Endothelial cell of umbilical vein (primary cell): ENCODE measurements at regions not wholly inside any gene's neighbourhood (a gene's known extent, or its start where the extent isn't known, plus 50 kb on each side); places are given as distances from the start of the nearest gene placed in this dataset.

Experiments
- BruUV-seq: library from RNA; stranded (reverse); fragments of 400-500 nt; replicated peaks from 2 replicates; lab custom pipeline; 2021; lab: Mats Ljungman, UMichigan
- CTCF ChIA-PET: fragments of 300-600, 350-600 bp; sonication (Branson Sonifier 250); formaldehyde crosslinking; loops from one replicate; lab custom pipeline; 2021; ENCODE audit warnings: antibody characterized with exemption, inconsistent platforms; lab: Charles Lee
- POLR2A ChIA-PET: fragments of 300-600, 350-600 bp; sonication (Branson Sonifier 250); formaldehyde crosslinking; loops from one replicate; lab custom pipeline; 2021; ENCODE audit warnings: antibody characterized with exemption, inconsistent platforms; lab: Charles Lee
- DNase-seq: peaks from one replicate; pipeline ENCODE4 v3.0.0-alpha.2; 2011; ENCODE audit warnings: low read depth, low spot score
- FAIRE-seq: peaks from 2 replicates; lab custom pipeline; 2011; peaks lifted over from hg19 to GRCh38; lab: Jason Lieb, UNC
- H2AFZ ChIP-seq: 2 replicates; pipeline ENCODE4 v1.6.0; 2012; ENCODE audit warnings: low read depth, low read length, control low read depth, inconsistent platforms
- H3K27ac ChIP-seq: 2 replicates; pipeline ENCODE4 v1.5.1; 2011; ENCODE audit warnings: low read depth, mild to moderate bottlenecking, control low read depth, low read length, moderate library complexity; ENCODE audit not compliant: insufficient read depth
- H3K27me3 ChIP-seq, 2 experiments: 2 replicates each; pipeline versions ENCODE4 v1.6.0 to v1.6.1; 2011; ENCODE audit warnings: low read length in 2 of 2, mixed read lengths in 1 of 2; ENCODE audit not compliant: control insufficient read depth in 2 of 2, insufficient read depth in 2 of 2
- H3K36me3 ChIP-seq, 2 experiments: 2 replicates in 1 of 2; 3 replicates in 1 of 2; pipeline ENCODE4 v1.5.1; 2011; ENCODE audit warnings: low read length in 2 of 2, mild to moderate bottlenecking in 1 of 2, moderate library complexity in 1 of 2; ENCODE audit not compliant: control insufficient read depth in 2 of 2, insufficient read depth in 2 of 2; ENCODE audit errors: extremely low read depth in 1 of 2
- H3K4me1 ChIP-seq: 3 replicates; pipeline ENCODE4 v1.5.1; 2011; ENCODE audit warnings: mild to moderate bottlenecking, low read length; ENCODE audit not compliant: control insufficient read depth, insufficient read depth; ENCODE audit errors: extremely low read depth
- H3K4me2 ChIP-seq: 2 replicates; pipeline ENCODE4 v1.6.1; 2011; ENCODE audit warnings: low read length, control low read depth, mixed read lengths; ENCODE audit not compliant: insufficient read depth
- H3K4me3 ChIP-seq, 3 experiments: fragments of 200-600 bp in 1 of 3; sonication (generic), shearing (Covaris generic) in 1 of 3; replicated peaks in 1 of 3; 2 replicates each; pipeline ENCODE4 v1.5.1; 2011 to 2016; ENCODE audit warnings: control low read depth in 3 of 3, low read length in 3 of 3, mild to moderate bottlenecking in 2 of 3, inconsistent platforms in 1 of 3, low read depth in 1 of 3, moderate library complexity in 1 of 3; ENCODE audit not compliant: insufficient read depth in 1 of 3
- H3K79me2 ChIP-seq: 2 replicates; pipeline ENCODE4 v1.6.0; 2012; ENCODE audit warnings: low read length, inconsistent platforms; ENCODE audit not compliant: control insufficient read depth, insufficient read depth
- H3K9ac ChIP-seq: replicated peaks from 2 replicates; pipeline ENCODE3; 2011; ENCODE audit warnings: low read length, control low read depth; ENCODE audit not compliant: insufficient read depth; ENCODE audit errors: extremely low read depth
- H3K9me1 ChIP-seq: replicated peaks from 3 replicates; pipeline ENCODE4 v1.6.0; 2011; ENCODE audit warnings: mild to moderate bottlenecking, low read length; ENCODE audit not compliant: control insufficient read depth, insufficient read depth; ENCODE audit errors: extremely low read depth
- H3K9me3 ChIP-seq: replicated peaks from 2 replicates; pipeline ENCODE4 v1.5.1; 2012; ENCODE audit warnings: low read length, inconsistent platforms; ENCODE audit not compliant: control insufficient read depth, insufficient read depth
- H4K20me1 ChIP-seq: replicated peaks from 2 replicates; pipeline ENCODE3; 2011; ENCODE audit warnings: mild to moderate bottlenecking, low read length; ENCODE audit not compliant: control insufficient read depth, insufficient read depth; ENCODE audit errors: extremely low read depth
- EZH2 ChIP-seq: IDR thresholded peaks from 2 replicates; pipeline ENCODE4 v1.6.1; 2012; ENCODE audit warnings: borderline replicate concordance, low read depth, mild to moderate bottlenecking, moderate library complexity, low read length, inconsistent platforms; ENCODE audit not compliant: severe bottlenecking
- FOS ChIP-seq: IDR thresholded peaks from 2 replicates; pipeline ENCODE4 v1.6.1; 2011; ENCODE audit warnings: mild to moderate bottlenecking, low read length, moderate library complexity, borderline replicate concordance; ENCODE audit not compliant: insufficient read depth
- GATA2 ChIP-seq: IDR thresholded peaks from 2 replicates; pipeline ENCODE4 v1.7.0; 2011; ENCODE audit warnings: low read depth, mild to moderate bottlenecking, moderate library complexity, mixed read lengths, low read length; ENCODE audit not compliant: insufficient read length, insufficient read depth
- JUN ChIP-seq: IDR thresholded peaks from 2 replicates; pipeline ENCODE4 v1.6.1; 2011; ENCODE audit warnings: borderline replicate concordance, low read depth; ENCODE audit not compliant: insufficient read length, insufficient read depth
- MYC ChIP-seq: IDR thresholded peaks from one replicate; pipeline ENCODE4 v1.6.1; 2011; ENCODE audit warnings: mild to moderate bottlenecking, low read depth, low read length
- POLR2A ChIP-seq: IDR thresholded peaks from 2 replicates; pipeline ENCODE4 v1.6.1; 2012; ENCODE audit warnings: low read depth, mild to moderate bottlenecking, control low read depth, low read length
- POLR2AphosphoS5 ChIP-seq: IDR thresholded peaks from 2 replicates; pipeline ENCODE4 v1.6.1; 2012; ENCODE audit warnings: low read depth, mild to moderate bottlenecking, control low read depth, low read length, moderate library complexity; ENCODE audit not compliant: insufficient read depth
- dilution Hi-C: fragments of 300-500 bp; cut with MboI; formaldehyde crosslinking; loops from one replicate; pipeline ENCODE4 v1.15.0; 2019; ENCODE audit warnings: low sequenced_read_pairs; ENCODE audit not compliant: extremely low pct_ligation_motif_present
- intact Hi-C: fragments of 100-400 bp; cut with micrococcal nuclease; formaldehyde crosslinking; loops from one replicate; pipeline ENCODE4 v1.10.0; 2022
- TF ChIP-seq, protein P1 (sequence below), 2 donors: IDR thresholded peaks; 1 replicate in 1 of 2; 2 replicates in 1 of 2; pipeline ENCODE4 v1.5.1; 2011; ENCODE audit warnings: low read length in 2 of 2, mild to moderate bottlenecking in 2 of 2, moderate library complexity in 2 of 2, control low read depth in 1 of 2, inconsistent platforms in 1 of 2, low read depth in 1 of 2; ENCODE audit not compliant: insufficient read depth in 1 of 2; ENCODE audit errors: extremely low read depth in 1 of 2
- TF ChIP-seq, protein P2 (sequence below): IDR thresholded peaks from 2 replicates; pipeline ENCODE4 v1.6.1; 2011; ENCODE audit not compliant: insufficient read depth, insufficient read length

- no peaks in the 10 kb centered on the region for H3K9me1 ChIP-seq
- H2AFZ ChIP-seq, result no peak overlapping the region
- no peaks in the 10 kb centered on the region for H3K36me3 ChIP-seq
- H3K9me3 ChIP-seq, result no peaks in the 10 kb centered on the region
- TF ChIP-seq, protein P1, sequence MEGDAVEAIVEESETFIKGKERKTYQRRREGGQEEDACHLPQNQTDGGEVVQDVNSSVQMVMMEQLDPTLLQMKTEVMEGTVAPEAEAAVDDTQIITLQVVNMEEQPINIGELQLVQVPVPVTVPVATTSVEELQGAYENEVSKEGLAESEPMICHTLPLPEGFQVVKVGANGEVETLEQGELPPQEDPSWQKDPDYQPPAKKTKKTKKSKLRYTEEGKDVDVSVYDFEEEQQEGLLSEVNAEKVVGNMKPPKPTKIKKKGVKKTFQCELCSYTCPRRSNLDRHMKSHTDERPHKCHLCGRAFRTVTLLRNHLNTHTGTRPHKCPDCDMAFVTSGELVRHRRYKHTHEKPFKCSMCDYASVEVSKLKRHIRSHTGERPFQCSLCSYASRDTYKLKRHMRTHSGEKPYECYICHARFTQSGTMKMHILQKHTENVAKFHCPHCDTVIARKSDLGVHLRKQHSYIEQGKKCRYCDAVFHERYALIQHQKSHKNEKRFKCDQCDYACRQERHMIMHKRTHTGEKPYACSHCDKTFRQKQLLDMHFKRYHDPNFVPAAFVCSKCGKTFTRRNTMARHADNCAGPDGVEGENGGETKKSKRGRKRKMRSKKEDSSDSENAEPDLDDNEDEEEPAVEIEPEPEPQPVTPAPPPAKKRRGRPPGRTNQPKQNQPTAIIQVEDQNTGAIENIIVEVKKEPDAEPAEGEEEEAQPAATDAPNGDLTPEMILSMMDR (IDR thresholded peaks at IDR 0.05; ENCODE audit: extremely low read depth in 1 of 2, insufficient read depth in 1 of 2, low read depth in 1 of 2, low read length in 2 of 2), result no peak
- TF ChIP-seq POLR2A, result no peak
- peaks cover 0 to 1% of the 10 kb centered on the region in 2 experiments for H3K27me3 ChIP-seq
- dilution Hi-C loops (no loop called here), intact Hi-C loops (no loop called here)
- H3K9ac ChIP-seq, result no peak overlapping the region
- H4K20me1 ChIP-seq, result no peaks in the 10 kb centered on the region
- no peak overlapping the region for H3K27ac ChIP-seq
- ChIA-PET CTCF (interaction anchor here (0.6 kb wide), 1 partner anchor 102 kb away, joined by 3 read pairs; no protein-coding TSS in a partner anchor), POLR2A (no interaction called here)
- no peak overlapping the region for H3K4me2 ChIP-seq
- DNase-seq, result no peak
- H3K4me1 ChIP-seq, result no peaks in the 10 kb centered on the region
- no peaks in the 10 kb centered on the region for H3K79me2 ChIP-seq
- BruUV-seq, result no TSS peak
- H3K4me3 ChIP-seq, result no peak overlapping the region
- no peak for FAIRE-seq
Observed at GRCh38 chr17:36743130-36743529, 141.7 kb downstream of the MRM1 start.

DNA sequence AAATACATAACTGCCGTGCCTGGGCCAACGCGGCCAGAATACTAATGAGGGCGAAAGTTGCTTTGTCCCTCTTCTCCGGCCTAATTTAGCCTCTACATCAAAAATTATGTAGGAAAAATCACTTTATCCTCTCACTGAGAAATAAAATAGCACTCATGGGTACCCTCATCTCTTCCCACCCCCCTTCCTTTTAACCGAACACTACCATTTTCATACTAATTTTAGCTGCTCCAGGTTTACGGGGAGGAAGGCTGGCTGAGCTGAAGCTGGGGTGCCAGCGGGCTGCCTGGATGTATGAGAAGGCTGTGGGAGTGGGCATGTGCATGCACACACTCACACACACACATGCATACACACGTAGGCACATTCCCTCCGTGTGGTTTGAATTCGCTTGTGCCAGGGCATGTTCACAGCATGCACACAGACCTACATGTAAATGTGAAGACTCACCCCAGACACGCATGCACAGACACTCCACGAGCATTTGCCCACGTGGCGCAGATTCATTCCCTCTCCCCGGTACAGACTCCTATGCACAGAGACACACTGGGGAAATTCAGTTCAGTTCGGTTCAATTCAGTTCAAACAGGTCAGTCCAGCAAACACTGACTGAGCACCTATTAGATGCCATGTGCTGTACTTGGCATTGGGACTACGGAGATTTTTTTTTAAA lies 145.1 kb downstream of the MRM1 start:
- H3K4me1 ChIP-seq, result no peaks in the 10 kb centered on the region
- H3K36me3 ChIP-seq, result no peaks in the 10 kb centered on the region
- ChIA-PET CTCF (no interaction called here), POLR2A (no interaction called here)
- H3K9me1 ChIP-seq, result no peaks in the 10 kb centered on the region
- H3K27me3 ChIP-seq, result no peaks in the 10 kb centered on the region
- no peak for TF ChIP-seq MYC
- no peak for TF ChIP-seq POLR2A
- TF ChIP-seq EZH2, result no peak
- no peak for TF ChIP-seq JUN
- no peak for TF ChIP-seq FOS
- TF ChIP-seq, protein P1 (IDR thresholded peaks at IDR 0.05; ENCODE audit: extremely low read depth in 1 of 2, insufficient read depth in 1 of 2, low read depth in 1 of 2, low read length in 2 of 2), result no peak
- no peak for TF ChIP-seq POLR2AphosphoS5
- no peak for TF ChIP-seq GATA2
- TF ChIP-seq, protein P2, sequence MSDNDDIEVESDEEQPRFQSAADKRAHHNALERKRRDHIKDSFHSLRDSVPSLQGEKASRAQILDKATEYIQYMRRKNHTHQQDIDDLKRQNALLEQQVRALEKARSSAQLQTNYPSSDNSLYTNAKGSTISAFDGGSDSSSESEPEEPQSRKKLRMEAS, result no peak
- FAIRE-seq, result no peak
- no peaks in the 10 kb centered on the region for H4K20me1 ChIP-seq
- no peak for DNase-seq
- intact Hi-C loops, result no loop called here
- no peak overlapping the region for H3K4me3 ChIP-seq
- no peak overlapping the region for H2AFZ ChIP-seq
- no peak overlapping the region for H3K4me2 ChIP-seq
- BruUV-seq, result no TSS peak
- H3K9me3 ChIP-seq, result no peaks in the 10 kb centered on the region
- no peaks in the 10 kb centered on the region for H3K79me2 ChIP-seq
- H3K27ac ChIP-seq, result no peak overlapping the region
- no peak overlapping the region for H3K9ac ChIP-seq
- dilution Hi-C loops, result no loop called here
